Sigmoid colon (tissue), 4 donors: ENCODE measurements at regions not wholly inside any gene's neighbourhood (a gene's known extent, or its start where the extent isn't known, plus 50 kb on each side); places are given as distances from the start of the nearest gene placed in this dataset.

Source experiments
- EP300 ChIP-seq, 4 donors: sonication (generic); formaldehyde crosslinking; IDR thresholded peaks; one replicate each; pipeline ENCODE4 v1.6.1; 2017; ENCODE audit warnings: antibody characterized with exemption in 4 of 4
- TF ChIP-seq, protein P1 (sequence below), 4 experiments: fragments of 450-650 bp in 3 of 4; fragments of 200-600 bp in 1 of 4; IDR thresholded peaks; one replicate each; pipeline ENCODE4 v1.5.1; 2016 to 2019; ENCODE audit warnings: antibody characterized with exemption in 4 of 4, mild to moderate bottlenecking in 3 of 4, moderate library complexity in 2 of 4

DNA sequence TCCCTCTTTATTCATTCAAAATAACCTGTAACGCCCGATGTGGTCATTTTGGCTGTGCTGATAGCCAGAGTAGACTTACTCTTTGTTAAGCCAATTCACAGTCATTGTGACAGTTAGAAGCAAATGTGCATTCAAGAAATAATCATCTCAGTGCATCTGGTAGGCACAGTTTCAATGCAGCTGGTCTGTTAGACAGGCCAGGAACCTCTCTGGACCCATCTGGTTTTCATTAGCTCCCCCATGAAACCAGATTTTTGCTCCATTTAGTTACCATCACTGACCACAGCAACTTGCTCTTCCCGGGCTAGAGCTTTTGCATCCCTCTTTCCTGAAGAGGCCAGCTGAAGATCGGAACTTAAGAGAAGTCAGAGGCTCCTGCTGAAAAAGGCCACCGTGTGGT, 284.2 kb downstream of the NSG2 start:
- TF ChIP-seq, protein P1, sequence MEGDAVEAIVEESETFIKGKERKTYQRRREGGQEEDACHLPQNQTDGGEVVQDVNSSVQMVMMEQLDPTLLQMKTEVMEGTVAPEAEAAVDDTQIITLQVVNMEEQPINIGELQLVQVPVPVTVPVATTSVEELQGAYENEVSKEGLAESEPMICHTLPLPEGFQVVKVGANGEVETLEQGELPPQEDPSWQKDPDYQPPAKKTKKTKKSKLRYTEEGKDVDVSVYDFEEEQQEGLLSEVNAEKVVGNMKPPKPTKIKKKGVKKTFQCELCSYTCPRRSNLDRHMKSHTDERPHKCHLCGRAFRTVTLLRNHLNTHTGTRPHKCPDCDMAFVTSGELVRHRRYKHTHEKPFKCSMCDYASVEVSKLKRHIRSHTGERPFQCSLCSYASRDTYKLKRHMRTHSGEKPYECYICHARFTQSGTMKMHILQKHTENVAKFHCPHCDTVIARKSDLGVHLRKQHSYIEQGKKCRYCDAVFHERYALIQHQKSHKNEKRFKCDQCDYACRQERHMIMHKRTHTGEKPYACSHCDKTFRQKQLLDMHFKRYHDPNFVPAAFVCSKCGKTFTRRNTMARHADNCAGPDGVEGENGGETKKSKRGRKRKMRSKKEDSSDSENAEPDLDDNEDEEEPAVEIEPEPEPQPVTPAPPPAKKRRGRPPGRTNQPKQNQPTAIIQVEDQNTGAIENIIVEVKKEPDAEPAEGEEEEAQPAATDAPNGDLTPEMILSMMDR (IDR thresholded peaks at IDR 0.05), result no peak
- TF ChIP-seq EP300 (IDR thresholded peaks at IDR 0.05), result no peak
